ENCODE measurements at regions not wholly inside any gene's neighbourhood (a gene's known extent, or its start where the extent isn't known, plus 50 kb on each side); places are given as distances from the start of the nearest gene placed in this dataset.
"Not testable (repeated sequence)": the region's sequence is repeated elsewhere in the genome, so short reads cannot be mapped to it uniquely, and the experiment has no call there.

GRCh38 chr4:12393631-12394262 is 965.1 kb upstream of the HS3ST1 start:
- Histone ChIP-seq H3K27ac (ENCODE audit: low read depth, low read length, severe bottlenecking) (no peak overlapping the region), H3K36me3 (ENCODE audit: control insufficient read depth, insufficient read depth, low read length) (no peaks in the 10 kb centered on the region), H3K9me3 (ENCODE audit: control insufficient read depth, low read length) (no peaks in the 10 kb centered on the region), H3K4me3 (ENCODE audit: extremely low read depth, insufficient read depth, low read length, poor library complexity, severe bottlenecking) (no peak overlapping the region), H3K4me1 (ENCODE audit: control insufficient read depth, insufficient read depth, low read length, poor library complexity, severe bottlenecking) (no peaks in the 10 kb centered on the region)
- 75 to 84% methylated on average over 2 of the region's 2 CpGs for WGBS, 2 experiments (ENCODE audit: insufficient coverage in 2 of 2)

GRCh38 chr4:12389604-12390003 is 960.9 kb upstream of the HS3ST1 start:
- no peak overlapping the region for H3K4me3 ChIP-seq (ENCODE audit: extremely low read depth, insufficient read depth, low read length, poor library complexity, severe bottlenecking)
- H3K36me3 ChIP-seq (ENCODE audit: control insufficient read depth, insufficient read depth, low read length) = no peaks in the 10 kb centered on the region
- H3K4me1 ChIP-seq (ENCODE audit: control insufficient read depth, insufficient read depth, low read length, poor library complexity, severe bottlenecking) = no peaks in the 10 kb centered on the region
- H3K9me3 ChIP-seq (ENCODE audit: control insufficient read depth, low read length) = no peaks in the 10 kb centered on the region
- 100% methylated on average over 1 to 2 of the region's 2 CpGs for WGBS, 2 experiments (ENCODE audit: insufficient coverage in 2 of 2)
- H3K27ac ChIP-seq (ENCODE audit: low read depth, low read length, severe bottlenecking) = no peak overlapping the region

- no peaks in the 10 kb centered on the region for H3K4me1 ChIP-seq (ENCODE audit: control insufficient read depth, insufficient read depth, low read length, poor library complexity, severe bottlenecking)
- no peak overlapping the region for H3K4me3 ChIP-seq (ENCODE audit: extremely low read depth, insufficient read depth, low read length, poor library complexity, severe bottlenecking)
- 100% methylated on average over 1 of the region's 2 CpGs; no CpG with 5 or more reads in 1 of the 2 experiments for WGBS, 2 experiments (ENCODE audit: insufficient coverage in 2 of 2)
- no peaks in the 10 kb centered on the region for H3K36me3 ChIP-seq (ENCODE audit: control insufficient read depth, insufficient read depth, low read length)
- no peak overlapping the region for H3K27ac ChIP-seq (ENCODE audit: low read depth, low read length, severe bottlenecking)
- H3K9me3 ChIP-seq (ENCODE audit: control insufficient read depth, low read length) = peaks cover 4% of the 10 kb centered on the region
These were observed 953.9 kb upstream of the HS3ST1 start for GRCh38 chr4:12382567-12382966.

GRCh38 chr4:12379191-12379590 is 950.5 kb upstream of the HS3ST1 start:
- H3K4me1 ChIP-seq (ENCODE audit: control insufficient read depth, insufficient read depth, low read length, poor library complexity, severe bottlenecking) = no peaks in the 10 kb centered on the region
- no peak overlapping the region for H3K27ac ChIP-seq (ENCODE audit: low read depth, low read length, severe bottlenecking)
- WGBS, 2 experiments (ENCODE audit: insufficient coverage in 2 of 2) = 86 to 100% methylated on average over 1 of the region's 1 CpG
- no peak overlapping the region for H3K4me3 ChIP-seq (ENCODE audit: extremely low read depth, insufficient read depth, low read length, poor library complexity, severe bottlenecking)
- H3K9me3 ChIP-seq (ENCODE audit: control insufficient read depth, low read length) = peaks cover 4% of the 10 kb centered on the region
- H3K36me3 ChIP-seq (ENCODE audit: control insufficient read depth, insufficient read depth, low read length) = no peaks in the 10 kb centered on the region

GRCh38 chr4:12375805-12376204 is 947.1 kb upstream of the HS3ST1 start:
- no CpG with 5 or more reads among the region's 1 CpG for WGBS, 2 experiments (ENCODE audit: insufficient coverage in 2 of 2)
- H3K36me3 ChIP-seq (ENCODE audit: control insufficient read depth, insufficient read depth, low read length) = no peaks in the 10 kb centered on the region
- no peak overlapping the region for H3K4me3 ChIP-seq (ENCODE audit: extremely low read depth, insufficient read depth, low read length, poor library complexity, severe bottlenecking)
- H3K9me3 ChIP-seq (ENCODE audit: control insufficient read depth, low read length) = no peaks in the 10 kb centered on the region
- no peak overlapping the region for H3K27ac ChIP-seq (ENCODE audit: low read depth, low read length, severe bottlenecking)
- no peaks in the 10 kb centered on the region for H3K4me1 ChIP-seq (ENCODE audit: control insufficient read depth, insufficient read depth, low read length, poor library complexity, severe bottlenecking)

- H3K9me3 ChIP-seq (ENCODE audit: control insufficient read depth, low read length); H3K36me3 ChIP-seq (ENCODE audit: control insufficient read depth, insufficient read depth, low read length); H3K27ac ChIP-seq (ENCODE audit: low read depth, low read length, severe bottlenecking); H3K4me3 ChIP-seq (ENCODE audit: extremely low read depth, insufficient read depth, low read length, poor library complexity, severe bottlenecking); H3K4me1 ChIP-seq (ENCODE audit: control insufficient read depth, insufficient read depth, low read length, poor library complexity, severe bottlenecking): not testable (repeated sequence)
- 79 to 98% methylated on average over 5 to 6 of the region's 7 CpGs for WGBS, 2 experiments (ENCODE audit: insufficient coverage in 2 of 2)
These were observed 937.2 kb upstream of the HS3ST1 start for GRCh38 chr4:12365869-12366268.

GRCh38 chr4:12360391-12360790 is 931.7 kb upstream of the HS3ST1 start:
- no peak overlapping the region for H3K4me3 ChIP-seq (ENCODE audit: extremely low read depth, insufficient read depth, low read length, poor library complexity, severe bottlenecking)
- no peaks in the 10 kb centered on the region for H3K36me3 ChIP-seq (ENCODE audit: control insufficient read depth, insufficient read depth, low read length)
- 100% methylated on average over 1 of the region's 1 CpG; no CpG with 5 or more reads in 1 of the 2 experiments for WGBS, 2 experiments (ENCODE audit: insufficient coverage in 2 of 2)
- H3K4me1 ChIP-seq (ENCODE audit: control insufficient read depth, insufficient read depth, low read length, poor library complexity, severe bottlenecking) = no peaks in the 10 kb centered on the region
- H3K27ac ChIP-seq (ENCODE audit: low read depth, low read length, severe bottlenecking) = no peak overlapping the region
- no peaks in the 10 kb centered on the region for H3K9me3 ChIP-seq (ENCODE audit: control insufficient read depth, low read length)

- H3K36me3 ChIP-seq (ENCODE audit: control insufficient read depth, insufficient read depth, low read length) = no peaks in the 10 kb centered on the region
- WGBS, 2 experiments (ENCODE audit: insufficient coverage in 2 of 2) = 57% methylated on average over 2 of the region's 3 CpGs; no CpG with 5 or more reads in 1 of the 2 experiments
- no peak overlapping the region for H3K4me3 ChIP-seq (ENCODE audit: extremely low read depth, insufficient read depth, low read length, poor library complexity, severe bottlenecking)
- H3K9me3 ChIP-seq (ENCODE audit: control insufficient read depth, low read length) = no peaks in the 10 kb centered on the region
- no peak overlapping the region for H3K27ac ChIP-seq (ENCODE audit: low read depth, low read length, severe bottlenecking)
- H3K4me1 ChIP-seq (ENCODE audit: control insufficient read depth, insufficient read depth, low read length, poor library complexity, severe bottlenecking) = no peaks in the 10 kb centered on the region
These were observed 930.7 kb upstream of the HS3ST1 start for GRCh38 chr4:12359420-12359819.

GRCh38 chr4:12333083-12333482 is 904.4 kb upstream of the HS3ST1 start:
- H3K4me1 ChIP-seq (ENCODE audit: control insufficient read depth, insufficient read depth, low read length, poor library complexity, severe bottlenecking); H3K36me3 ChIP-seq (ENCODE audit: control insufficient read depth, insufficient read depth, low read length); H3K9me3 ChIP-seq (ENCODE audit: control insufficient read depth, low read length); H3K4me3 ChIP-seq (ENCODE audit: extremely low read depth, insufficient read depth, low read length, poor library complexity, severe bottlenecking); H3K27ac ChIP-seq (ENCODE audit: low read depth, low read length, severe bottlenecking): not testable (repeated sequence)
- 88 to 100% methylated on average over 2 of the region's 2 CpGs for WGBS, 2 experiments (ENCODE audit: insufficient coverage in 2 of 2)

GRCh38 chr4:12324965-12325364 is 896.3 kb upstream of the HS3ST1 start:
- Histone ChIP-seq H3K36me3 (ENCODE audit: control insufficient read depth, insufficient read depth, low read length) (no peaks in the 10 kb centered on the region), H3K4me3 (ENCODE audit: extremely low read depth, insufficient read depth, low read length, poor library complexity, severe bottlenecking) (no peak overlapping the region), H3K27ac (ENCODE audit: low read depth, low read length, severe bottlenecking) (no peak overlapping the region), H3K4me1 (ENCODE audit: control insufficient read depth, insufficient read depth, low read length, poor library complexity, severe bottlenecking) (no peaks in the 10 kb centered on the region), H3K9me3 (ENCODE audit: control insufficient read depth, low read length) (no peaks in the 10 kb centered on the region)
- 80 to 100% methylated on average over 1 of the region's 1 CpG for WGBS, 2 experiments (ENCODE audit: insufficient coverage in 2 of 2)

GRCh38 chr4:12319765-12320164 is 891.1 kb upstream of the HS3ST1 start:
- H3K36me3 ChIP-seq (ENCODE audit: control insufficient read depth, insufficient read depth, low read length) = no peaks in the 10 kb centered on the region
- WGBS, 2 experiments (ENCODE audit: insufficient coverage in 2 of 2) = 100% methylated on average over 2 of the region's 4 CpGs; no CpG with 5 or more reads in 1 of the 2 experiments
- no peaks in the 10 kb centered on the region for H3K4me1 ChIP-seq (ENCODE audit: control insufficient read depth, insufficient read depth, low read length, poor library complexity, severe bottlenecking)
- no peaks in the 10 kb centered on the region for H3K9me3 ChIP-seq (ENCODE audit: control insufficient read depth, low read length)
- H3K27ac ChIP-seq (ENCODE audit: low read depth, low read length, severe bottlenecking) = no peak overlapping the region
- H3K4me3 ChIP-seq (ENCODE audit: extremely low read depth, insufficient read depth, low read length, poor library complexity, severe bottlenecking) = no peak overlapping the region
